CD4-positive, alpha-beta T cell (primary cell): ENCODE measurements at regions not wholly inside any gene's neighbourhood (a gene's known extent, or its start where the extent isn't known, plus 50 kb on each side); places are given as distances from the start of the nearest gene placed in this dataset.

Source experiments
- ATAC-seq: fragments of 200-7000 bp; cut with Tn5 transposase; one replicate; pipeline ENCODE4 v1.10.0; 2022; ENCODE audit warnings: mild to moderate bottlenecking; ENCODE audit not compliant: poor library complexity
- CTCF ChIA-PET: fragments of 350-600 bp; sonication (Branson Sonifier 250); formaldehyde crosslinking; loops from one replicate; lab custom pipeline; 2021; ENCODE audit warnings: antibody characterized with exemption, inconsistent platforms; lab: Charles Lee
- POLR2A ChIA-PET: fragments of 350-600 bp; sonication (Branson Sonifier 250); formaldehyde crosslinking; loops from one replicate; lab custom pipeline; 2021; ENCODE audit warnings: antibody characterized with exemption, inconsistent platforms; lab: Charles Lee
- DNase-seq, 14 experiments: peaks; one replicate each; pipeline ENCODE4 v3.0.0-alpha.2; 2013 to 2020; ENCODE audit warnings: mixed read lengths in 2 of 14
- H3K27ac ChIP-seq, 2 donors: one replicate each; pipeline versions ENCODE4 v1.5.1 to v1.7.0; 2013; ENCODE audit warnings: low read length in 2 of 2, low read depth in 1 of 2, mild to moderate bottlenecking in 1 of 2
- H3K27me3 ChIP-seq, 2 experiments: 1 replicate in 1 of 2; 2 replicates in 1 of 2; pipeline versions ENCODE4 v1.6.1 to v1.7.0; 2013; ENCODE audit warnings: low read length in 2 of 2, control low read depth in 1 of 2, mild to moderate bottlenecking in 1 of 2, moderate library complexity in 1 of 2; ENCODE audit not compliant: insufficient read depth in 2 of 2, control insufficient read depth in 1 of 2
- H3K36me3 ChIP-seq: one replicate; pipeline ENCODE4 v1.6.1; 2013; ENCODE audit warnings: low read length, control low read depth; ENCODE audit not compliant: insufficient read depth
- H3K4me1 ChIP-seq: one replicate; pipeline ENCODE4 v1.6.1; 2013; ENCODE audit warnings: low read length, control low read depth; ENCODE audit not compliant: insufficient read depth
- H3K4me3 ChIP-seq: one replicate; pipeline ENCODE4 v1.5.1; 2013; ENCODE audit warnings: mild to moderate bottlenecking, low read length, moderate library complexity
- H3K9me3 ChIP-seq, 2 experiments: 1 replicate in 1 of 2; 2 replicates in 1 of 2; pipeline versions ENCODE4 v1.6.1 to v1.7.0; 2013; ENCODE audit warnings: low read length in 2 of 2, mild to moderate bottlenecking in 2 of 2, control low read depth in 1 of 2, moderate library complexity in 1 of 2; ENCODE audit not compliant: control insufficient read depth in 1 of 2, insufficient read depth in 1 of 2
- H3K27ac Mint-ChIP-seq: one replicate; pipeline ENCODE4 v1.8.0; 2020; ENCODE audit warnings: mixed read lengths
- H3K27me3 Mint-ChIP-seq: one replicate; pipeline ENCODE4 v1.8.0; 2021; ENCODE audit warnings: mixed read lengths
- H3K36me3 Mint-ChIP-seq: one replicate; pipeline ENCODE4 v1.8.0; 2021; ENCODE audit warnings: low read depth, mixed read lengths
- H3K4me1 Mint-ChIP-seq: one replicate; pipeline ENCODE4 v1.8.0; 2021; ENCODE audit warnings: low read depth, mixed read lengths
- H3K4me3 Mint-ChIP-seq: one replicate; pipeline ENCODE4 v1.8.0; 2020; ENCODE audit warnings: mild to moderate bottlenecking, mixed read lengths
- H3K9me3 Mint-ChIP-seq: one replicate; pipeline ENCODE4 v1.8.0; 2020; ENCODE audit warnings: mixed read lengths
- CTCF ChIP-seq: fragments of 200-600 bp; IDR thresholded peaks from one replicate; pipeline ENCODE4 v1.8.0; 2022; ENCODE audit warnings: antibody characterized with exemption, mild to moderate bottlenecking
- intact Hi-C, 2 experiments: fragments of 100-400 bp; cut with DNase I in 1 of 2; cut with micrococcal nuclease in 1 of 2; formaldehyde crosslinking; loops; one replicate each; pipeline versions ENCODE4 v1.15.1 to v1.9.0; 2023 to 2025; cut with DNase I, micrococcal nuclease

- peaks cover 5% of the 10 kb centered on the region for H3K4me1 ChIP-seq
- ChIA-PET POLR2A (no interaction called here), CTCF (no interaction called here)
- H3K9me3 ChIP-seq = peaks cover 0 to 4% of the 10 kb centered on the region in 2 experiments
- Mint-ChIP-seq H3K4me3 (no peak overlapping the region), H3K9me3 (peaks cover 5% of the 10 kb centered on the region), H3K27ac (no peak overlapping the region), H3K4me1 (peaks cover 8% of the 10 kb centered on the region), H3K27me3 (no peaks in the 10 kb centered on the region), H3K36me3 (peaks cover 5% of the 10 kb centered on the region)
- no peaks in the 10 kb centered on the region for H3K36me3 ChIP-seq
- TF ChIP-seq CTCF = no peak
- no peak overlapping the region for H3K4me3 ChIP-seq
- no peak for ATAC-seq
- no peak for DNase-seq
- no peaks in the 10 kb centered on the region for H3K27me3 ChIP-seq
- H3K27ac ChIP-seq = no peak overlapping the region
- intact Hi-C loops = no loop called here
These were observed 605.8 kb upstream of the NOX3 start for GRCh38 chr6:156061465-156061864.

GRCh38 chr6:156060013-156060412, 604.4 kb upstream of the NOX3 start:
- Histone ChIP-seq H3K9me3 (peaks cover 0 to 4% of the 10 kb centered on the region in 2 experiments), H3K4me3 (no peak overlapping the region), H3K27ac (no peak overlapping the region), H3K27me3 (no peaks in the 10 kb centered on the region), H3K36me3 (no peaks in the 10 kb centered on the region), H3K4me1 (peaks cover 5% of the 10 kb centered on the region)
- DNase-seq (peak in 5 of 14 experiments; percentile 2 to 57 (median 54)), ATAC-seq (peak; percentile 95)
- ChIA-PET CTCF (no interaction called here), POLR2A (no interaction called here)
- Mint-ChIP-seq H3K4me1 (peaks cover 8% of the 10 kb centered on the region), H3K27me3 (no peaks in the 10 kb centered on the region), H3K36me3 (peaks cover 5% of the 10 kb centered on the region), H3K9me3 (peaks cover 8% of the 10 kb centered on the region), H3K4me3 (peak overlapping the region; percentile 15), H3K27ac (peak overlapping the region; percentile 70)
- intact Hi-C loops = no loop called here
- no peak for TF ChIP-seq CTCF

GRCh38 chr6:156058356-156058755, 602.7 kb upstream of the NOX3 start:
- ATAC-seq (no peak), DNase-seq (no peak)
- Histone ChIP-seq H3K27me3 (no peaks in the 10 kb centered on the region), H3K9me3 (no peaks in the 10 kb centered on the region), H3K4me1 (peaks cover 5% of the 10 kb centered on the region), H3K36me3 (no peaks in the 10 kb centered on the region), H3K4me3 (no peak overlapping the region), H3K27ac (no peak overlapping the region)
- ChIA-PET CTCF (no interaction called here), POLR2A (no interaction called here)
- Mint-ChIP-seq H3K36me3 (peaks cover 5% of the 10 kb centered on the region), H3K27me3 (no peaks in the 10 kb centered on the region), H3K4me3 (no peak overlapping the region), H3K4me1 (peaks cover 8% of the 10 kb centered on the region), H3K9me3 (peaks cover 8% of the 10 kb centered on the region), H3K27ac (no peak overlapping the region)
- intact Hi-C loops = no loop called here
- no peak for TF ChIP-seq CTCF
